ENCODE measurements at regions not wholly inside any gene's neighbourhood (a gene's known extent, or its start where the extent isn't known, plus 50 kb on each side); places are given as distances from the start of the nearest gene placed in this dataset.

DNA sequence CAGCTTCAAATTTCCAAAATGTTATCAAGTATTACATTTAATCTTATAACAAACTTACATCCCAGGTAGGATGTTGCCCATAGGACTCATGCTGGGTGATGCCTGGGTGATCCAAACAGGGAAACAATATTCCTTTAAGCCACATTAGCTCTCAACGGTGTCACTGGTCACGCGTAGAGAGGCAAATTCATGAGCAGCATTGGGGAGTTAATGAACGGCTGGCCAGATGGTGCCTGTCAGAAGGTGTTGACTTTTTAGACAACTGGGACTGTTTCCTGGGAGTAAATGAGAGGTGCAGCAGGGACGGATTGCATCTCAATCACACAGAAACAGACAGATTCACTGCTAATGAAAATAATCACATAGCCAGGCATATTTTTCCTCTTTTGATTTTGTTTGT is 83.3 kb upstream of the ID4 start:
- H3K27ac ChIP-seq: no peak overlapping the region
- TF ChIP-seq CTCF (conservative IDR thresholded peaks at IDR 0.05) (no peak), ZFX (IDR thresholded peaks at IDR 0.05) (no peak)

DNA sequence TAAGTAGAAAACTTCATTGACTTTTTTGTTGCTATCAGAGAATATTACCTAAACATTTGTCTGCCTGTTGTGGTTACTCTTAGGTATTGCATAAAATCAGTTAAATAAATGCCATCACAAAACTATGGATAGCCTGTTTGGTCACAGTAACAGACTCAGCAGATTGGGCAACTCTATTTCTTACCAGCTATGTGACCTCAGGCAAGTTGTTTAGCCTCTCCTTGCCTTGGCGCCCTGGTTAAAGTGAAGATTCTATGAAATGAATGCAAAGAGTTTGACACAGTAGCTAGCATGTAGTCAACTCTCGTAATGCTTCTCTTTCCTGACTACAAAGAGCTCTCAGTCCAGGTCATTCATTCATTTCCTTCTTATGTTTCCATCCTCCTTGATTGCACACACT is 82.5 kb upstream of the ID4 start:
- no peak overlapping the region for H3K27ac ChIP-seq
- TF ChIP-seq ZFX (IDR thresholded peaks at IDR 0.05): no peak
- no peak for TF ChIP-seq CTCF (conservative IDR thresholded peaks at IDR 0.05)

DNA sequence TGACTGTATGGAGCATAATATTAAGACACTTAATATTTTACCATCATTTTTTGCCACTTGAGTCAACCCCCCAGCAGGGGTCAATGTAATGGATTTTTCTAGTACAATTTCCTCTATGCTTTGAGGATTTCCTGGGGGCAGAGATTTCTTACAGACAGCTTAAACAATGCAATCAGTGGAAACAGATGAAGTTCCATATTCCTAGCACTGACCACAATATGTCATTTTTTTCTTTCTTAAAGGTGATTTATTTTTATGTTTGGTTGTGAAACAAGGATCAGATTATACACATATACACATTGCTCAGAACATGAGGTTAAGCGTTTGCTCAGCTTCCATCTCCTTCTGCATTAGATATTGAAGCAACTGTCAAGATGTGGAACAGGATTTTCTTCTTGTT is 82.0 kb upstream of the ID4 start:
- no peak overlapping the region for H3K27ac ChIP-seq
- no peak for TF ChIP-seq CTCF (conservative IDR thresholded peaks at IDR 0.05)
- TF ChIP-seq ZFX (IDR thresholded peaks at IDR 0.05): no peak

DNA sequence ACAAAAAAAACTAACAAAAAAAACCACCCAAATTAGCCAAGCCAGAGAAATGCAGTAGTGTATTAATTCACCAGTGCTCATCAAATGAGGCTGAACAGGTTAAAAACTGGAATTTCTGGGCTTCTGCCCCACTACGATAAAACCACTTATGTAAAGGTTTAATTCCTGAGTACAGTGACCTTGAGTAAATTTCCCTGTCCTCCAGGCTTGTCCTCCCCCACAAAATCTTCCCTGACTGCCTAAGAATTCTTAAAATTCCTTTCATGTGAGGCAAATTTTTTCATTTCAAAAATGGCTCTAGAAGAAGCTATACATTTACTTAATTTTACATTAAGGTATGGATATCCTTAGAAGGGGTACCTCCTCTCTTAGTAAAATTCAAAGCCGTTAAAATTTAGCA is 80.1 kb upstream of the ID4 start:
- no peak overlapping the region for H3K27ac ChIP-seq
- TF ChIP-seq ZFX (IDR thresholded peaks at IDR 0.05): no peak
- TF ChIP-seq CTCF (conservative IDR thresholded peaks at IDR 0.05): no peak

DNA sequence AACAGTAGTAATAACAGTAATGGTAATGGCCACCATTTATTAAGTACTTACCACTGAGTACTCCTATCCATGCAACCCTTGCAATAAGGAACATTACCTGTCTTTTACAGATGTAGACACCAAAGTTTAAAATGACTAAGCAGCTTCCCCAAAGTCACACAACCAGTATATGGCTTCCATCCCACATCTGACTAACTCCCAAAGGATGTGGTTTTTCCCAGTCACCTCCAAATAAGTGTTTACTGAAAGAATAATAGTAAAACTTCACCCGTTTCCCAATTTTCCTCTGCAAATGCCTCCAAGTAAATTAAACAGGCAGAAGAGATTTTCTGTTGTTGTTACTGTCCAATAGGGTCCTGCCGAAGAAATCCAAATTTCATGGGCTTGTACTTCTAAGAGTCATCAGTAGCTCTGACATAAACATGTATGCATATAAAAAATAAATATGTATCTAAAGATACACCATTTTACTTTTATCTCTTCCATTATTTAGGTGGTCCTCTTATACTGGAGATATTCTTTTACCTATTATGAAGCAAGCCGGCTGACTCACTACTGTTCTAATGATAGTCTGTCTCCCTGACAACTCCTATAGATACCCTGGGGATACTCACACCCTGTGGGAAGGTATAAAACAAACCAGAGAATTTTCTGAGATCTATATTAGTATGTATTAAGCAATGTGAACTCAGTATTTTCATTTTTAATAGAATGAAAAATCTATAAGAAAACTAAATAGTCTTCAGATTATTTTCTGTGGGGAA is 77.9 kb upstream of the ID4 start:
- H3K27ac ChIP-seq: no peak overlapping the region
- TF ChIP-seq CTCF (conservative IDR thresholded peaks at IDR 0.05) (no peak), ZFX (IDR thresholded peaks at IDR 0.05) (no peak)

DNA sequence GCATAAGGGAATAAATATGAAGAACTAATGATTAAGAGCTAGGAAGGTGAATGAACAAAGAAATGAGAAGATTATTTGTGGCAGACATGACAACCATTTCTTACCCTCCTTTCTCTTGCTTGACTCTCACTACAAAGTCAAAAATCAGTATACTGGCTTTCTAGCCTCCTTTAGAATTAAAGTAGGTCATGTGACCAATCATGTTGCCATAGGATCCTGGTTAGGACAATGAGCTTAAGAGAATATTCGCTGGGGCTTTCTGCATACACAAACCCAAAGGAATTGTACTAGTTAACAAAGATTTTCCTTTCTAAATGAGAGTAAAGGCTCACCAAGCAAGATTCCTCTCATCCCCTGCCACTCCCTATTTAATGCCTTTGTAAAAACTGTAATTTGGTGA is 76.0 kb upstream of the ID4 start:
- H3K27ac ChIP-seq: no peak overlapping the region
- TF ChIP-seq ZFX (IDR thresholded peaks at IDR 0.05) (no peak), CTCF (conservative IDR thresholded peaks at IDR 0.05) (no peak)

GRCh38 chr6:19771753-19772336 is 65.3 kb upstream of the ID4 start:
- TF ChIP-seq CTCF (conservative IDR thresholded peaks at IDR 0.05): no peak
- TF ChIP-seq ZFX (IDR thresholded peaks at IDR 0.05): no peak
- no peak overlapping the region for H3K27ac ChIP-seq
